ENCODE measurements at regions not wholly inside any gene's neighbourhood (a gene's known extent, or its start where the extent isn't known, plus 50 kb on each side); places are given as distances from the start of the nearest gene placed in this dataset.

DNA sequence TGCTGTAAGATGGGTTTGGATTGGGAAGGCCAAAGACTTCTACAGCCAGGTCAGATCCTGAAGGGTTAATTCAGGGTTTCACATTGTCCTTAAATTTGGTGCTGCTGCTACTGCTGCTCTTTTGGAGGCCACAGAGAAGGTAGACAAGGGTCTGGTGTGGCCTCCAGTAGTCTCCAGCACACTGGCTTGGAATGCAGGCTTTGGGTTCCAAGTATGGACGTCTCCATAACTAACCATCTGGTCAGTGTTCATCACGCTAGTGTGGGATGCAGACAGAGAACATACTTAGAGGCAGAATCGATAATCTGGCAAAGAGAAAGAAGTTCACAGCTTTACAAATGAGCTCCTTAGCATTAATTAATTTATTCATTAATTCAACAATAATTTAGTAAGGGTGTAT lies 154.1 kb downstream of the ZBTB18 start:
- Histone ChIP-seq H3K4me3 (no peak overlapping the region), H3K27ac (no peak overlapping the region)
- DNase-seq (ENCODE audit: low spot score) = no peak
- TF ChIP-seq CTCF (IDR thresholded peaks at IDR 0.05) = no peak

DNA sequence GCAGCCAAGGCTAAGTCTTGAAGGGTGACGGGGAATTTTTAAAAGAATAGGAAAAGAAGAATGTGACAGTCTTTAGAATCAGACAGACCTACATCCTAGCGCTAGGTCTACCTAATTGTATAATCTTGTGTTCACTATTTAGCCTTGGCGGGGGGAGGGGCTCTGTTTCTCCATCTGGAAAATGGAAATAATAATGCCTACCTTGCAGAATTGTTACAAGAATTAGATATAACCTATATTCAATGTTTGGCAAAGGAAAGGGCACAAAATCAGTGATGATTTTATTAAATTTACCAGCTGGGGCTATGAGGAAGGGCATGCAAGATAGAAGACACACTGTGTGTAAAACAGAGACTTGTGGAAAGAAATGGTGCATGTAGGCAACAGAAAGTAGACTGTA lies 154.8 kb downstream of the ZBTB18 start:
- Histone ChIP-seq H3K27ac (no peak overlapping the region), H3K4me3 (no peak overlapping the region)
- DNase-seq (ENCODE audit: low spot score) = no peak
- TF ChIP-seq CTCF (IDR thresholded peaks at IDR 0.05) = no peak

GRCh38 chr1:244207042-244207934 lies 156.2 kb downstream of the ZBTB18 start:
- H3K27ac ChIP-seq = no peak overlapping the region
- no peak for DNase-seq (ENCODE audit: low spot score)
- no peak for TF ChIP-seq CTCF (IDR thresholded peaks at IDR 0.05)
- H3K4me3 ChIP-seq = no peak overlapping the region

GRCh38 chr1:244207935-244208244 lies 156.8 kb downstream of the ZBTB18 start:
- Histone ChIP-seq H3K4me3 (no peak overlapping the region), H3K27ac (no peak overlapping the region)
- TF ChIP-seq CTCF (IDR thresholded peaks at IDR 0.05) = no peak
- DNase-seq (ENCODE audit: low spot score) = no peak

DNA sequence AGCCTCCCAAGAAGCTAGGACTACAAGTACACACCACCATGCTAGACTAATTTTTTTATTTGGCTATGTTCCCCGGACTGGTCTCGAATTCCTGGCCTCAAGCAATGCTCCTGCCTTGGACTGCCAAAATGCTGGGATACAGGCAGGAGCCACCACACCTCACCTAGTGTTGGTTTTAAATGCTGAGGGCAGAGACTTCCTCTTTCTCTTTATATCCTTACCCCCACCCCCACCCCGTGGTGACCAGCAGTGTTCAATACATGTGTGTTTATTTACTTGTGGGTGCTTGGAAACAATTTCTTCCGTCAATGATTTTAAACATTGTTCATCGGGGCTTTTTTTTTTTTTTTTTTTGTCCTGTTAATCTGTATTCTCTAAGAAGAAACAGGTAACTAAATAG lies 158.9 kb downstream of the ZBTB18 start:
- no peak for DNase-seq (ENCODE audit: low spot score)
- TF ChIP-seq CTCF (IDR thresholded peaks at IDR 0.05) = no peak
- Histone ChIP-seq H3K27ac (no peak overlapping the region), H3K4me3 (no peak overlapping the region)

DNA sequence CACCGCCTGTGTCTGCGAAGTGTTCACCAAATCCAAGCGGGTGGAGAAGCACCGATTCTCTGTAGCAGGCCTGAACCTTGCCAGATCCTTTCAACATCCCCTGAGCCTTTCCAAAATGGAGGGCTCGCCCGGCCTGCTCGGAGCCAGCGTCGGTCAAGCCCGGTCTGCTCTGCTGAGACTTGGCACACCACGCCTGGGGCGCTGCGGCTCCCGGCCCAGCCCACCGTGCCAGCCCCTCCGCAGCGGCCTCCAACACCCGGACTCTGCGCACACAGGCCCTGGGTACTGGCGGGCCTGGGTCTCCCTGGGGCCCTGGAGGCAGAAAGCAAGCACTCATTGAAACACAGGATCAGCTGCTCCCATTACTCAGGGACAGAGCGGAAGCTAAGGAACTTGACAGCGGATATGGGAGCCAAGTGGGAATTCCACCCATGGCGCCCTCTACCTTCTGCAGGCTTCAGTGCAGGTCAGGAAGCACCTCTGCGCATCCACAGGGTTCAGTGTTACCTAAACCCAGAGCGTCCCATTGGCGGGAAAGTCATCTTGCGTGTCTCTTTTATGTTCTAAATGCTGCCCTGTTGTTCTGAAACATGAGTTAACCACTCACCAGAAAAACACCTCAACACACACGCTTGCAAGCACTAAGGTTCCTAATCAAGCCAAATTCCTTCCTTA lies 159.9 kb downstream of the ZBTB18 start:
- peak overlapping the region; percentile 16 for H3K4me3 ChIP-seq
- H3K27ac ChIP-seq = peak overlapping the region in 1 of 2 donors; percentile 69
- no peak for DNase-seq (ENCODE audit: low spot score)
- TF ChIP-seq CTCF (IDR thresholded peaks at IDR 0.05) = no peak

GRCh38 chr1:244211559-244211944 lies 160.5 kb downstream of the ZBTB18 start:
- peak overlapping the region in 1 of 2 donors; percentile 69 for H3K27ac ChIP-seq
- no peak for TF ChIP-seq CTCF (IDR thresholded peaks at IDR 0.05)
- no peak for DNase-seq (ENCODE audit: low spot score)
- peak overlapping the region; percentile 16 for H3K4me3 ChIP-seq

Data from coronary artery (tissue), 2 donors.